ENCODE measurements at regions not wholly inside any gene's neighbourhood (a gene's known extent, or its start where the extent isn't known, plus 50 kb on each side); places are given as distances from the start of the nearest gene placed in this dataset.

DNA sequence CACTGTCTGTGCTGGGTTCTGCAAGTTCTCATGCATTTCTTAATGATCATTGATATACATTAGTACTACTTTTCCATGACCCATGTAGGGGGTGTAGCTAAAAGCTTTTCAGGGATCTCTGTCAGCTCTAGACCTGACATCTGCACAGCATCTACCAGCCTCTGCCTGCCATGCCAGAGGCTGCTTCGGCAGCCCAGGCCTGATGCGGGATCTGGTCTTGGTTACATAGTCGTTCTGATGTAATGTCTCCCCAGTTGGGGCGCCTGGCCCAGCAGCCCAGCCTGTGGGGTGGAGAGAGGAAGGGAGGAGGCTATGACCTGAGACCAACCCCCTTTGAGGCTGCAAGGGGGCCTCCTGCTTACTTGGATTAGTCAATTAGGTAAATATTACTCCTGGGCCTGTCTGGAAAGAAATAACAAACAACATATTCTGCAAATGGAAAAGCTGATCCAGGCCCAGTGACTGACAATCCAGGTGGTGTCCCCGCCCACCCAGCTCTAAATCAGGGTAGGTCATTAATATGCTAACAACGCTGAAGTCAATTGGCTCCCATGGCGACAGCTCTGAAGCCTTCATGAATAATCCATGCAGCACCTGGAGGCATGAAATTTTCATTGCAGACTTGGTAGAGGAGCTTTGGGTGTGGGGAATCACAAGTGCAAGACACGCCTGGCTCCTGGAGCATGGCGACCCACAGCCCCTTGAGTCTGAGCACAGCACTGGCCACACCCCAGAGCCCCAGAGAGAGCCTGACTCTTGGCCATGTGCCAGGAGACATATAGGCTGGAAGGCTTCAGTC lies 575.3 kb downstream of the CMPK2 start:
- DNase-seq (ENCODE audit: low spot score) = no peak

DNA sequence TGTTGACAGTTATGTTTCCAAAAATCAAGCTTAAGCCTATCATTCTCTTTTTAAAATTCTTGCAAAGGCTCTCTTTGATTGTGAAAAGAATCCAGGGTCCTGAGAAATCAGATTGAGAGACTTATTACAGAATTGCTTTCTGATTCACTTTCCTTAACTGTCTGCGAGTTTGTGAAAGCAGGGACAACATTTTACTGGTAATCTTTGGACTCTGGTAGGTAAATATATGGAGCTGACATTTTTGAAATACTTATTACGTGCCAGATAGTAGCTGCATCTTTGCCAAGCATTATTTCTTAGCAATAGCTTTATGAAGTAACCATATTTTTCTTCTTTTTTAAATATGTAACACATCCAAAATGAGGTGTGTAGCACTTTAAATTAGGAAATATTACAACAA lies 570.9 kb downstream of the CMPK2 start:
- DNase-seq (ENCODE audit: low spot score) = no peak

DNA sequence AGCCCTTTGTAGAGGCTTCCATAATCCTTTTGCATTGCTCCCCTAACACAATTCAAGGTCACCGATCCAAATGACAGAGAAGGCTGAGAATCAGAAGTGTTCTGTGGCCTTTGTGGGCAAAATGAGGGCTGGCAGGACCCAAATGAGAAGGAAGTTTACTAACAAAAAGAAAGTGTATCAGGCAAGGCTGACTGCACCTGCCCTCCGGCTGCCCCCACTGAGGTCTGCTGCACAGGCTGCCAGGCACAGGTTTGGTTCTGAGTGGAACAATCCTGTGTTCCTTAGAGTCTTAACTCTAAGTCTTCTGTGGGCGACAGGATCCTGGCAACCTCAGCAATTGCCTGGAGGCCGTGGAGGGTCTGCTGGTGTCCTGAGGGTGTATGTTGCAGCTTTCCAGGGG lies 568.5 kb downstream of the CMPK2 start:
- DNase-seq (ENCODE audit: low spot score) = no peak

DNA sequence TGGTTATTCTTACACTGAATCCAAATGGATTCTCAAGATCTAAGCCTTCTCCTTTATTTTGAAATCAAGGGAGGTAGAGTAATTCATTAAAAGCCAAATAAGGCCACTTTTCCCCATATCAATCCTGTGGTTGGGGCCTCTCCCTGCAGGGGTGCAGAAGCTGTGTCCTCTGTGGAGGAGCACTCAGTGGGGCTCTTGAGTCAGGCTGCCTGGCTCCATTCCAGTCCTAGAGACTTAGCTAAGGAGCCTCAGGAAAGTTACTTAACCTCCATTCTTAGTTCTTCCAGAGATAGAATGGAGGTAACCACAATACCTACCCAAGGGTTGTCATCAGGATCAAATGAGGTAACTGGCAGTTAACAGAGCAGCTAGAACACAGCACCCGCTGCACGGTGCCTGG lies 564.3 kb downstream of the CMPK2 start:
- DNase-seq (ENCODE audit: low spot score) = no peak

DNA sequence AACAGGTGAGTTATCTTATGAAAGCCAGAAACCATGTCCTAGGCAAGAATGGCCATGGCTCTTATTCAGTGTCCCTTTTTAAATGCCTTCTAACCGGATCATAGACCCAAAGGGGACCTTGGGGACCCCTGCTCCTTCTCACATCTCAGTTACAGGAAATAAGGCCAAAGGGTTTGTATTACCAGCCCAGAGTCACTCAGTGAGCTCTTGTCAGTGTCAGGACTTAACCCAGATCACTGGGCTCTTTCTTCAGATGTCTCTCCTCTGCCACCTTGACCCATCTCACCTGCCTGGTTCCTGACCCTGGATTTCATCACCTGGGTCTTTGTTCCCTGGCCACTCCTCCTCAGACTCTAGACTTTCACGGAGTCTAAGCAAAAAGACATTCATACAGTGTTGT lies 556.7 kb downstream of the CMPK2 start:
- DNase-seq (ENCODE audit: low spot score) = no peak

DNA sequence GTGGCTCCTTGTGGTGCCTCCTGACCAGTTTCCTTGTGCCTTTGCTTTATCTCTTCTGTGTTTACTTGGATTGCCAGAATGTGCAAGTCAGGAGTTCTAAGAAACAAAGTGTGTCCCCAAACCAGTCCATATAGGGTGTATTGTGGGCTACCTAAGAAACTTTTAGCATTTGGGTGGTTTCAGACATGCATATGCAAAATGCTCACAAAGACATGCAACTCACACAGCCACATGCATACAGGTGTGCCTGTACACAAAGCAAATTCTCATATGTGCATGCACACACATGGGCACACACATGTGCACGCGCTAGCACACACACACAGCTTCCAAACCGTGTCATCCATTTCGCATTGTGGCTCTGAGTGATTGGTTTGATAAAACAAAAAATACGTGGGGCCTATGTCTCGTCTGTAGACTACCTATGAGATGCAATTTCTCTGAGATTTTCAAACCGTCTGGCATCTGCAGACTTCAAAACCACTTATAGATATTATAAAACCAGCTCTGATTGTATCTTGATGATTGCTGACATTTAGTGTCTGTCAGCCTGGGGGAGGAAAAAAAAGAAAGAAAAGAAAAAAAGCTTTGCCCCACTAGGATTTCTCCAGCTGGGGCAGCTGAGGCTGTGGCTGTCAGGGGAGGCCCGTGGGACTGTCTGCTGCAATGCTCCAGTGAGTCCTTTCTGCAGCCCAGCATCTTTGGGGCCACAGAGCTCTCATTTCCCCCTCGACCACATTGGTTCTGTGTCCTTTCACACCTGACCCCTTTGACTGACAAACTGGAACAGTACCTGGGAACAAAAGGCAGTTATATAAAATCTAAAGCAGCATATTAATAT lies 556.1 kb downstream of the CMPK2 start:
- no peak for DNase-seq (ENCODE audit: low spot score)

DNA sequence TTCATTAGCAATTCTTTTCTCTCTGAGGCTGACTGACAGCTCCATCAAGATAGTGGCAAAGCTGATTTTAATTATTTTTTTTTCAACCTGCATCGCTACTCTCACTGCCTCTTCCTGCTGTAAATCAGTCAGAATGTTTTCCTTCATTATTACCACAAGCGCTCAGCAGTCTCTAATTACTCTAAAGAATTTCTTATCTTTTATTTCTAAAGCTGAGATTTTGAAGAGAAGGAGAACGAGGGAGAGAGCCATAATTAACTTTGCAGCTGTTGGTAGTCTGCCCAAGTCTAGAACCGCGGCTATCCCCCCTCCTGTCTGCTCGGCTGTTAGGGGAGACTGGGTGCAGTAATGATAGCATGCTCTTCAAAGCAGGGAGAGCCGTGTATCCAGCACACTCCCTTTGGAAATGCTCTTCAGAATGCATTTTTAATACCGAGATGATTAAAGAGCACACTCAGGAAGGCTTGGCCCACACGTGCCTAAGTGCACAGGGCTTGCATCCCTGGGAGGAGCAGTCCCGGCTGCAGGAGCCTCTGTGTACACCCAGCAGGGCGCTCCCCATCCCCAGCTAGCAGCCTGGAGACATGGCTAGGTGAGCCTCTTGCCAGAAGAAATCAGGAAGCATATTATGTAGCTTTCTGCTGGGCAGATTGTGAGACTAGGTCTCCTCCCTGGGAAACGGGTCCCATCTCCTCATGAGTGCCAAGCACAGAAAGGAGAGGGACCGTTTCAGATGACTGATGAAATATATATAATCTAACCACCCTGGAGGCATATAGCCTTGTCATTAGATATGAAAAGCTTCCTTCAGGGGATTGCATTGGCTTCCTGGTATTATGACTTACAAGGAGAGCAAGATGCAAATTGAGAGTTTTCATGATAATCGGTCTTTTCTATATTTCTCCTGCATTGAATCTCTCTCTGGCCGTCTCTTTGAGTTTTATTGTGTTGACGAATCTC lies 555.2 kb downstream of the CMPK2 start:
- DNase-seq (ENCODE audit: low spot score) = no peak

DNA sequence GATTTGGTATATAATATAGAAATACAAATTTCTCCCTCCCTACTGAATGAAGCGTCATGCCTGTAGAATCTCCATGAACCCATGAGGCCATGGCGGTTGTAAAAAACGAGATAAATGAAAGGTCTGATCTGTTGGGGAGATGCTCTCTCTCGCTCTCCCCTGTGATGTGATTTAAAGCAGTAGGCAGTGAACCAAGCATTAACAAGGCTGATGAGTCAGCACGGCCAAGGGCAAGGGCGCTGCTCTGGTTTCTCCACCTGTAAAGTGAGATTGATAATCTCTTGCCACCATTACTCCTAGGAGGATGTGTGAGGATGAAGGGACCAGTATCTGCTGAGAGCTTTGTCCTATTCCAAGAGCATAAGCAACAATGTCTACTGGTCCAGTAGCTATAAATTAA lies 553.3 kb downstream of the CMPK2 start:
- no peak for DNase-seq (ENCODE audit: low spot score)

DNA sequence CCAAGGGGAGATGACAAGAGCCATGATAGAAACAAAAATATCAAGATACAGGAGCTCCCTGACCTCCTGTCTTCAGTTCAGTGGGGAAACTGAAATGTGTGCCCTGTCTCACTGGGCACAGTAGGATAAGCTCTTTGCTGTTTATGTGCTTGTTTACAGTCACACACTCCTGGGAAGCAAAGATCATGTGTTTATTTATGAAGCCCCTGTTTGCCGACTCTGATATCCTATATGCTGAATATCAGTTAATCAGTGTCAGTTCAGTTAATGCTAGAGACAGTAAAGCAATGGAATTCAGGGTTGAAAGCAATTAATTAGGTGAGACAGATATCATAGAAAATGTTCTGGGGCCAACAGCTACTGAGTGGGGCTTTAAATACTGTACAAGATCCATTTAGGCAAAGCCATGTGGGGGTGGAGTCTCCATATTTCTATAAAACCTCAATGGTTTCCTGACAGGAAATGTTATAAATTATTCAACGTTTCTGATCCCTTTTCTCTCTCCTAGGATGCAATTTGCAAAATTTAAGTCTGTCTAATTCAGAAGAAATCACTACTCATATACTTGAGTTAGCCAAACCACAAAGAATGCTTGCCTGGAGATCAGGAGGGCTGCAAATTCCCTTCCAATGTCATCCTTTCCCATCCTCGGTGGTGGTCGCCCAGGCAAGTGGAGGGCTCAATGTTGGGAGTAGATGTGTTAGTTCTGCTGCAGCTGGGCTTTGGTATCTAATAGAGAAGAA lies 551.3 kb downstream of the CMPK2 start:
- DNase-seq (ENCODE audit: low spot score) = no peak

DNA sequence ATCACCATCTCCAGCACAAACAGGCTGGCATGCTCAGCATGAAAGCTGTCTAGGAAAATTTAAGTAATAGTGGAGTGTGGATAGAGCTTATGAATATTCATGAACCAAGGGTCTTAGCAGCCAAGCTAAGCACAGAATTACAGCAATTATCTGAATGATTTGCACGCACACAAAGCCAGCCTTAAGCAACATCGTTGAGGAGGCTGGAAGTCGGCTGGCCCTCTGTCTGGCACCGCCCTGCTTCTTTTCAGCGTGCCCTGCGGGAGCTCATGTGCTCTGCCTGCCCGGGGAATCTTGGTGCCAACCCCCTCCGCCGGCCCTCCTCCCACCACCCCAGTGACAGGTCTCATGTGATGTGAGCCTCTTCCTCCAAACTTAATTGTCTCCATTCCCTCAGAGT lies 540.1 kb downstream of the CMPK2 start:
- DNase-seq (ENCODE audit: low spot score) = no peak

DNA sequence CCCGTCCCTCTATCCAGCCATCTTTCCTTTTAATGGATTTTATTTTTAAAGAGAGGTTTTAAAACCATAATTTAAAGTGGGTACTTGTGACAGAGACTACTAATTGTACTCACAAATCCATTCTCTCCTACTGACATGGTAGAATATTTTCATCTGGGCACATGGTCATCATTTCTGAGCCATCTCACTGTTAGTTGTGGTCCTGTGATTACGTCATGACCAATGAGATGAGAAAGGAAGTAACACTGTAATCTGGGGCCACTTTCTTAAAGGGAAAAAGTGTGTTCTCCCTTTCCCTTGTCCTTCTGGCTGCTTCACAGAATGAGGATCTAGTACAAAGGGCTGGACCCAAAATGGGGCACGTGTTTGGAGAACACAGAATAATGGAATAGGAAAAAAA lies 538.7 kb downstream of the CMPK2 start:
- no peak for DNase-seq (ENCODE audit: low spot score)

DNA sequence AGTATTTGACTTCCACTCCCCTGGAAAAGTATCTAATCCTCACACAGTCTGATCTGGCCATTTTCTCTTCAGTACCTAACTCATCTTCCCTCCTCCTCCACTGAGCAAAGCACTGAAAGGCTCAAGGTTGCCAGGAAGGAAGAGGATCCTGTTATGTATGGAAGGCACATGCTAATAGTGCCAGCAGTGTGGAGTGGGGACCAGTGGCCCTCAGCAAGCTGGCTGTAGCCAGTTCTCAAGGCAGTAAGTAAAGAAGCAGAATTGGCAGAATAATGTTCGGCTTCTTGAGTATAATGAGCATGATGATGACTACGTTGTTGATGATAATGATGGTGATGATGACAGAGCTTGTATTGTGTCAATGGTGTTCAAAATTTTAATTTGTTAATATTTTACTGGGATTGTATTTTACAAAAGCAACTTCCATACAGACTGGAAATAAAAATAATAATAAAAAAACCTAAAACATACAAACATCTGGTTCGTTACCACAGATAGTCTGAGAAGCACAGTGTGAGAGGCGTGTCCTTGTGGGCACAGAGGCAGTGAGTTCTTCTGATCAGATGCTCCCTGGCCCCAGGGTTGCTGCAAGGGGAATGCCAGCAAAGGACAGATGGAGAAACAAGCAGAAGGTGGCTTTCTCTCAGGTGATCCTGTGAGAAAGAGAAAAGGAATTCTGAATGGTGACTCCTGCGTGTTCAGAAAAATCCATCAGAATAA lies 528.8 kb downstream of the CMPK2 start:
- DNase-seq (ENCODE audit: low spot score) = no peak

DNA sequence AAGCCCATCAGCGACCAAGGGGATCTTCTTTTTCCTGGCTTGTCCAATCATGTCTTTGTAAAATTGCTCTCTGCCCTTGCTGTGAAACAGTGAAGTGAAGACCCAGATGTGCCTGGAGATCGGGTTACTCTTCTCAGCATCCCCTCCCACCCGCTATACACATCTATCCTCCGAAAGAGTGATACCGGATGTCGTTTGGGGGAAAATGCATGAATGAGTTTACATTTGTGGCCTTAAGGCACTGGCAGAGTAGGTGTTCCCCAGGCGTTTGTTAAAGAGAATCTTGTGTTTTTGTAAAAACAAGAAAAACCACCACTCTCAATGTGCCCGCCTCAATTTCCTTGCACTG lies 528.3 kb downstream of the CMPK2 start:
- no peak for DNase-seq (ENCODE audit: low spot score)

DNA sequence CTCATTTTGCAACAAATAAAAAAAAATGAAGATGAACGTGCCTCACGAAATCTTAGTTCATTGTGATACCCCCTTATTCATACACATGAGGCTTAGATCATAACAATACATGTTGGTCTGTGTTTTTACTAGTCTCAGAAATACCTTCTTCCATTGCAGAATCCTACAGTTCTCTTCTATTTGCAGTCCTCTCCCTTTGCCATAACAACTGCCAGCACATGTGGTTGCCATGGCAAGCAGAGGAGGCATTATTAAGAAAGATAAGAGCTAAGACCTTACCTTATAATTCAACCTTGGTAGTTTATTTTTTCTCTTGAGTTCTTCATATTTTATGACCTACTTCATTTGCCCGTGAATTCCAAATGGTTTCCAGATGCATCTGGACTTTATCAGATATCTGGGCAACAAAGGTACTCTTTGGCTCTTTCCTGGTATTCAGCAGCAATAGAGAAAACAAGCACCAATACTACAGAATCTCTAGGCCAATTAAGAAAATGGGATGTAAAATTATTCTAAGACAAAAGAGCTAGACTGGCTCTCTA lies 524.0 kb downstream of the CMPK2 start:
- DNase-seq (ENCODE audit: low spot score) = no peak

DNA sequence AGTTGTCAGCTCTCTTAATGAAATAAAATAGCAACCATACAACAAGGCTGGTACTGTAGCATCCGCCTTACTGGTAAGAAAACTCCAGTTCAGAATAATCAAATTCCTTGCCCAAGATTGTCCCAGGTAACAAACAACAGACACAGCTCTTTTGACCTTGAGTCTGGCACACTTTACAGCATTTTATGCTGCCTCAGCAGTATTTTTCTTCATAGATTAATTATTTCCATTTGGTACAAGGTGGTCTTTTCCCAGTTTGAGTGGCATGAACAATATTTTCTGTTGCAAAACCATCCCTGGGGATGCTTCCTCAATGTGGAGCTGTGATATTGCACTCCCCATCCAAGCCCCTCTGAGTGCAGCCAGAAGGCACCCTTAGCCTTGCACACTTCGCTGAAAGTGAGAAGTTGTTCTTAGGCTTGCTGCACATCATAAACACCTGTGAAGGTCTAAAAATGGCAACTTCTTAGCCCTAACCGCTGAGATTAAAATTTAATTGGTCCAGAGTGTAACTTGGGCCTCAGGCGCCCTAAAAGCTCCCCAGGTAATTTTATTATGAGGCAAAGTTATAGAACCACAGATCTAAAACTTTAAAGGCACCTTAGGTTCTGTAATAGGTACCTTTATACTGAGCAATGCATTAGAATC lies 523.3 kb downstream of the CMPK2 start:
- DNase-seq (ENCODE audit: low spot score) = no peak

DNA sequence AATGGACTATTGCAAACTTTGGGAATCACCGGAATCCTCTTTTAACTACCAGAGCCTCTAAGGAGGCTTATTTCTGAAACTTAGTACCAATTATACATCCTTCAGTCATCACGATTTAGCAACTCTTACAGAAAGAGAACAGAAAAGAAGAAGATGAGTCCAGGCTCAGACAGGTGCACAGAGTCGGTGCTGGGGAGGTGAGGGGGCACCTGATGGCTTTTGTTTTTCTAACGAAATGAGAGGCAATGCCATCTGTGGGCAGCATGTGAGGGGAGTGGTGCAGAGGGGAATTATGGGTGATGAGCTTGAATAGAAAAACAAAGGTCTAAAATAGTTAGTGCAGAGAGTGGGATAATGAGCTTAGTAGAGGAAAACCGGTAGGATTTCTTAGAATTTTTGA lies 522.6 kb downstream of the CMPK2 start:
- no peak for DNase-seq (ENCODE audit: low spot score)

DNA sequence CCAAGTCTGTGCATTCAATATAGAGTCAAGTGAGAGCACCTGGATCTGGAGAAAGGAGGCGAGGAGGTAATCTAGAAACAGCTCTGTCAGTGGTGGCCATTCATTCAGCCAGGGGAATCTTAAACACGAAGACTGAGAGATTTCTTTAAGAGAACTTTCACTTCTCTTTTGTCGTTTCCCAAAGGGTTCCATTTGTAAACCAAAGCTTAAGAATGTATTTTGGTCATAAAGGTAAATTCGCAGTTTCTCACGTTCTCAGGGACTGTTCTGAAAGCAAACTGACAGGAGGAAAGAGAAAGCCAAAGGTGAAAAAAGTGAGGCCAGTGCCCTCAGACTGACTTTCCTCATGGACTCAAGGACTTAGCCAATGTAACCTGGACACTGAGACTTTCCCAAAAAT lies 513.5 kb downstream of the CMPK2 start:
- DNase-seq (ENCODE audit: low spot score) = no peak

DNA sequence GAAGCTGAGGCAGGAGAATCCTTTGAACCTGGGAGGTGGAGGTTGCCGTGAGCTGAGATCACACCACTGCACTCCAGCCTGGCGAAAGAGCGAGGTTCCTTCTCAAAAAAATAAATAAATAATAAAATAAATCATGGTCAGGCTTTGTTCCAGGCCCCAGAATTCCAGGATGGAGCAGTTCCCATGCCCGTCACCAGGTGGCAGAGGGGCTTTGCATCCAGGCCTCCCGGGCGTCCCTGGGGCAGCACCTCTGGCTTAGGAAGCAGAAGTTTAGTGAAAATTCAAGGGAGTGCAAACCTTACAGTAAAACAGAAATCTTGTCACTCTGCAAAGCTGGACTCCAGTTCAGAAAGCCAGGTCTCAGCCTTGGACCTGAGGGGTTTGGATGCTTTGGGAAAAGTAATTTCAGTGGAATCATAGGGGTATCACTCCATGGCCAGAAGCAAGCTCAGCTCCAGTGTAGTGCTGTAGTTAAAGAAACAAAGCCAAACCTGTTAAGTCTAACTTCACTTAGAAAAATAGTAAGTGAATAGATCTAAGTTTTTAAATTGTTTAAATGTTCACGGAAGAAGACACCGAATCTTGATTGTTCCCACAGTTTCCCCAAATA lies 512.7 kb downstream of the CMPK2 start:
- DNase-seq (ENCODE audit: low spot score) = peak; percentile 63

DNA sequence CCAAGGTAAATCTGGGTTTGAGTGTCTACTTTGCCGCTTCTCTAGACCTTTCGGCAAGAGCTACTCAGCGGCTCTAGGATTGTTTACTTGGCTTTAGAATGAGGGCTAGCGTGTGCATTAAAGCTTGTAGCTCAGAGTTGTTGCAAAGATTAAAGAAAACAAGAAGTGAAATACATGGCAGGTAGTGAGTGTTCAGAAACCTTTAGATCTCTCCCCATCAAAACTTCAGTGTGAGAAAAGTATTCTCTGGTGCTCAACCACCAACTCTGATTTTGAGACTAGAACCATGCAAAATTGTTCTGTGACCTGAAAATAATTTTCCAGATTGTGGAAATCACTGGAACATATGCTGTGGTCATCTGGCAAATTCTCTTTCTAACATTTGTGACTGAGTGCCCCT lies 512.0 kb downstream of the CMPK2 start:
- no peak for DNase-seq (ENCODE audit: low spot score)

DNA sequence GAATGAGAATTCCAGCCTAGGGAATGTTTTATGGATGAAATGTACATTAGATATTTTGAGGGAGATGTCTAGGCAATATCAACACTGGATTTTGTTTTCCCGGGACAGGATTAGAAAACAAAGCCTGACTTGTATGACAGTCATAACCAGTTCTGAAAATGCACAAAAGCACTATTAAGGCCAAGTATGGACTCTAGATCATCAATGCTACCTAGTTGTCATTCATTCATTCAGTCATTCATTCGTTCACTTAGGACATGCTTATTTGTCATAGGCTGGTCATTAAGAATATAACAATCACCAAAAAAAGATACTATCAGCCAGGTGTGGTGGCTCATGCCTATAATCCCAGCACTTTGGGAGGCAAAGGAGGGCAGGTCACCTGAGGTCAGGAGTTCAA lies 511.2 kb downstream of the CMPK2 start:
- no peak for DNase-seq (ENCODE audit: low spot score)
